ENCODE measurements at regions not wholly inside any gene's neighbourhood (a gene's known extent, or its start where the extent isn't known, plus 50 kb on each side); places are given as distances from the start of the nearest gene placed in this dataset.

GRCh38 chr1:229879746-229880145, 187.3 kb upstream of the GALNT2 start:
- Histone ChIP-seq H3K4me3 (ENCODE audit: low read depth, low read length) (no peak overlapping the region), H3K9me3 (ENCODE audit: severe bottlenecking) (no peaks in the 10 kb centered on the region), H3K27ac (no peak overlapping the region), H3K36me3 (no peaks in the 10 kb centered on the region), H3K27me3 (ENCODE audit: insufficient read depth, low read depth, severe bottlenecking) (no peaks in the 10 kb centered on the region)
- TF ChIP-seq CTCF (IDR thresholded peaks at IDR 0.05; ENCODE audit: low read depth, low read length) = no peak
- no peak for DNase-seq

DNA sequence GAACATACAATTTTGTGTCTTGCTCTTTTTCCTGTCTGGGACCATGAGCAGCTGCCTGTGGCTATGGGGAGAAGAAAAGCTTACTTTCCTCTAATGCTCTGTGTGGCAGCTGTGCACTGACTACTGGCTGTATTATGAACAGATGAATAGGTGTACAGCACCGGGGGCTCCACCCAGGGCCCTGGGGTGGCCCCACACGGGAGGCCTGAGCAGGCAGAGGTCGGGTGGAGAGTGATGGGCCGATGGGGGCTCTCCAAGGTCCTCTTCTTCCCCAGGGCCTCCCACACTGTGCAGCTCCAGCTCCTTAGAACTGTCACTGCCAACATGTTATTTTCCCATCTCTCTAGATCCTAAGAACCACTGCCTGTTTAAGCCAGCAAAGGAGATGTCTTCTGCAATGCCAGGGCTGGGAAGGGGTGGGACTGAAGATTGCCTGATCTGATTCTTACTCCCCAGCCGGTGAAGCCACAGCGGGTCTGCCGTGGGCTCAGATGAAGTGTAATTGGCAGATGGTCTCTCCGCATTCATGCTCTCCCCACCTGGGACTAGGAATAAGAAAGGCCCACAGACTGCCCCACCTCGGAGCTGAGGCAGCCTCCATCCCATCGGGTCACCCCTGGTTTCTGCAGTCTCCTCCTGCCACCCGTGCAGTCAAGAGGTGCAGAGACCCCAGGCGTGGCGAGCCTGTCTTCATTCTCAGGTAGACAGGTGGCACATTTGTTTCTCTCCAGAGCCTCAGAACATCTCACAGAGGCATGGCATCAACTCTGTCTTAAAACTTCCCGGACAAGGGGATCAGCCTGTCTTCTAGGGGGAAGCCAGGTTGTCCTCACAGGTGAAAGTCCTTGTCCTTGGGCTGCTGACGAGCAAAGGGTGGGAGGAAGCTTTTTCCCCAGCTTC, 186.5 kb upstream of the GALNT2 start:
- no peak overlapping the region for H3K27ac ChIP-seq
- no peak overlapping the region for H3K4me3 ChIP-seq (ENCODE audit: low read depth, low read length)
- TF ChIP-seq CTCF (IDR thresholded peaks at IDR 0.05; ENCODE audit: low read depth, low read length) = no peak
- no peaks in the 10 kb centered on the region for H3K36me3 ChIP-seq
- DNase-seq = no peak
- no peaks in the 10 kb centered on the region for H3K27me3 ChIP-seq (ENCODE audit: insufficient read depth, low read depth, severe bottlenecking)
- no peaks in the 10 kb centered on the region for H3K9me3 ChIP-seq (ENCODE audit: severe bottlenecking)

DNA sequence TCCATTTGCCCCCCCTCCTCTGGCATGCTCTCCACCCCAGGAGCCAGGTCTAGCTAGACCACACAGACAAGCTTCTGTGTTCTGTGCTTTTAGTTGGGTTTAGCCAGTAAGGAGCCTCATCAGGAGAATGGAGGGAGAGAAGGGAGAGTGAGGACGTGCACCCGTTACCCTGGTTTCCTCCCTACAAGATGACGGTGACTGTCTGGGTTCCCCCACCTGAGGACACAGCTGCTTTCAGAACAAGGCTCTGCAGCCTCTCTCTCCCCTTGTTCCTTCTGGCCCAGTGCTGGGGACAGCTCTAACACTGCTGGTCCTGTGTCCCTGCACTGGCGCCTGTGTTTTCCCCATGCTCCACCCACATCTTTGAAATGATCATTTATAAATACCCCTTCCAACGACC, 184.4 kb upstream of the GALNT2 start:
- no peak overlapping the region for H3K4me3 ChIP-seq (ENCODE audit: low read depth, low read length)
- no peaks in the 10 kb centered on the region for H3K36me3 ChIP-seq
- H3K9me3 ChIP-seq (ENCODE audit: severe bottlenecking) = no peaks in the 10 kb centered on the region
- TF ChIP-seq CTCF (IDR thresholded peaks at IDR 0.05; ENCODE audit: low read depth, low read length) = no peak
- DNase-seq = no peak
- H3K27ac ChIP-seq = no peak overlapping the region
- H3K27me3 ChIP-seq (ENCODE audit: insufficient read depth, low read depth, severe bottlenecking) = no peaks in the 10 kb centered on the region

DNA sequence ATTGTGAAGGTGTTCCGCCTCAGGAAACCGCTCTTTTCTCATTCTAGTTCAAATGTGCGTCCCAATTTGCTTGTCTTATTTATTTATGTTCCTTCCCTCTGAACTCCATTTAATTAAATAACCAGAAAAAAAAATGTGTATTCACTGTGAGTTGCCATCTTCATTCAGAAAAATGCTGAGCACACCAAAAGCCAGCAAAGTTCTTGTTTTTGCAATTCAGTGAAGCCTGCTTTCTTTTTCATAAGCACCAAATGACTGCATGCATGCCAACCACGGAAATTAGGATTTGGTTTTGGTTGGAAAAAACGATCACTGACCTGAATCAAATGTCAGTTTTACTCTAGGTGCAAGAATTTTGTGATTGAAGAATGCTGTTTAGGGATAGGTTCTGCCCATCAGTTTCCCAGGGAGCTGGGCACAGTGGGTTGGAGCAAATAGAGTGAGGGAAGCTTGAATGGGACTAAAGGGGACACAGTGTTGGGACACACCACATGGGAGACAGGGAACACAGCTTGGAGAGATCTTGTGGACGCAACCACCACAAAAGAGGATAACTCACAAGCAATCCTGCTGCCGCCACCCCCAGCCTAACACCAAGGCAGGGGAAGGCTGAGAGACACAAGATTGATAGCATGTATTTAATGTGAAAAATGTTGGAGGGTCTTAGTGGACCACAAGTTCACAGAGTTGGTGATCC, 183.4 kb upstream of the GALNT2 start:
- no peaks in the 10 kb centered on the region for H3K36me3 ChIP-seq
- no peak overlapping the region for H3K4me3 ChIP-seq (ENCODE audit: low read depth, low read length)
- TF ChIP-seq CTCF (IDR thresholded peaks at IDR 0.05; ENCODE audit: low read depth, low read length) = no peak
- no peaks in the 10 kb centered on the region for H3K9me3 ChIP-seq (ENCODE audit: severe bottlenecking)
- no peak for DNase-seq
- no peaks in the 10 kb centered on the region for H3K27me3 ChIP-seq (ENCODE audit: insufficient read depth, low read depth, severe bottlenecking)
- no peak overlapping the region for H3K27ac ChIP-seq

DNA sequence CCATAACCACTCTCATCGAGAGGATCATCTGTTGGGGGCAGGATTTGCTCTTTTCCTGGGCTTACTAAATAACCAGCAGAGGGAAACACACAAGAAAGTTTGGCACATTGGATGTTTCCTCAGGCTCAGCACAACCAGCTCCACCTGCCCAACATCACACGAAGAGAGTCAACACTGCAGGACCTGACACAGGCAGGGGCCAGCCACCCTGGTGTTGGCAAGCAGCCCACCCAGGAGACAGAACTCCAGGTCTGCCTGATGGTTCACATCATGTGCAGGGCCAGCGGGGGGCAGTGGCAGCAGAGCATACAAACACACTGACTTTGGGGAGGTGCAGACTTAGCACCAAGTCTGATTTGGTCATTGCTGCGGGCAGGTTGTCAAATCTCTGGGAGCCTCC, 182.3 kb upstream of the GALNT2 start:
- Histone ChIP-seq H3K27me3 (ENCODE audit: insufficient read depth, low read depth, severe bottlenecking) (no peaks in the 10 kb centered on the region), H3K4me3 (ENCODE audit: low read depth, low read length) (no peak overlapping the region), H3K9me3 (ENCODE audit: severe bottlenecking) (no peaks in the 10 kb centered on the region), H3K36me3 (no peaks in the 10 kb centered on the region), H3K27ac (no peak overlapping the region)
- TF ChIP-seq CTCF (IDR thresholded peaks at IDR 0.05; ENCODE audit: low read depth, low read length) = peak; percentile 23; the same call in 1 of the 2 replicates
- no peak for DNase-seq

Data from WERI-Rb-1 (cell line).